K562 (cell line): ENCODE measurements at regions not wholly inside any gene's neighbourhood (a gene's known extent, or its start where the extent isn't known, plus 50 kb on each side); places are given as distances from the start of the nearest gene placed in this dataset.

Experiments
- FOSL1 ChIP-seq: fragments of 200-800 bp; sonication (Bioruptor generic); conservative IDR thresholded peaks from 2 replicates; pipeline ENCODE4 v1.6.1; 2016; ENCODE audit warnings: missing genetic modification characterization, missing compliant biosample characterization
- PHF20 ChIP-seq: fragments of 450-650 bp; IDR thresholded peaks from 2 replicates; pipeline ENCODE4 v1.6.1; 2018; ENCODE audit not compliant: partially characterized antibody
- TEAD2 ChIP-seq: fragments of 450-650 bp; IDR thresholded peaks from 2 replicates; pipeline ENCODE4 v1.6.1; 2016; ENCODE audit warnings: missing genetic modification characterization, control low read depth, missing compliant biosample characterization
- ZNF140 ChIP-seq: fragments of 250-450 bp; sonication (Bioruptor Pico); IDR thresholded peaks from 2 replicates; pipeline ENCODE4 v1.8.0; 2021; ENCODE audit warnings: moderate library complexity, mild to moderate bottlenecking, inconsistent platforms
- ZNF318 ChIP-seq, 2 experiments: fragments of 450-650 bp; IDR thresholded peaks; 2 replicates each; pipeline ENCODE4 v1.6.1; 2016; ENCODE audit warnings: mild to moderate bottlenecking in 2 of 2, borderline replicate concordance in 1 of 2, low read depth in 1 of 2, moderate library complexity in 1 of 2

GRCh38 chr1:68950036-68950435 lies 453.2 kb upstream of the DEPDC1 start (continued):
- TF ChIP-seq ZNF318 (IDR thresholded peaks at IDR 0.05; ENCODE audit: borderline replicate concordance in 1 of 2, low read depth in 1 of 2) (no peak), ZNF140 (no peak), PHF20 (no peak), TEAD2 (tag) (no peak), FOSL1 (tag) (no peak)
